ENCODE measurements at regions not wholly inside any gene's neighbourhood (a gene's known extent, or its start where the extent isn't known, plus 50 kb on each side); places are given as distances from the start of the nearest gene placed in this dataset.
A peak's percentile ranks its signal among the peaks of the same experiment; 100 is the strongest.

GRCh38 chr3:170703121-170703588, 117.3 kb upstream of the SLC7A14 start:
- Histone ChIP-seq H3K9ac (ENCODE audit: low read length) (no peak overlapping the region), H3K4me1 (ENCODE audit: insufficient read depth, low read length) (peaks cover 12% of the 10 kb centered on the region), H3K36me3 (ENCODE audit: insufficient read depth, low read length) (no peaks in the 10 kb centered on the region), H3K27me3 (ENCODE audit: insufficient read depth, low read length) (no peaks in the 10 kb centered on the region), H3K9me3 (ENCODE audit: insufficient read depth, low read depth, low read length) (no peaks in the 10 kb centered on the region), H4K20me1 (ENCODE audit: insufficient read depth, low read length) (no peaks in the 10 kb centered on the region), H3K27ac (ENCODE audit: low read depth, low read length) (peak overlapping the region; percentile 68), H3K4me3 (ENCODE audit: insufficient read depth, low read depth, low read length) (no peak overlapping the region), H3K79me2 (ENCODE audit: insufficient read depth, low read length) (no peaks in the 10 kb centered on the region), H2AFZ (ENCODE audit: low read depth, low read length) (no peak overlapping the region), H3K4me2 (ENCODE audit: low read length) (peak overlapping the region; percentile 38)
- H3K4me3 Mint-ChIP-seq (ENCODE audit: unreplicated experiment): no peak overlapping the region
- peak overlapping the region; percentile 79 for H3K27ac Mint-ChIP-seq (ENCODE audit: unreplicated experiment)
- FAIRE-seq (peak; percentile 93), DNase-seq (ENCODE audit: low read depth) (peak; percentile 93)
- no peaks in the 10 kb centered on the region for H3K27me3 Mint-ChIP-seq (ENCODE audit: low read depth, unreplicated experiment)
- TF ChIP-seq EZH2 (IDR thresholded peaks at IDR 0.05; ENCODE audit: insufficient read depth, low read length): no peak
- no peak for TF ChIP-seq CTCF (IDR thresholded peaks at IDR 0.05; ENCODE audit: insufficient read depth, low read depth, low read length)
- no peaks in the 10 kb centered on the region for H3K36me3 Mint-ChIP-seq (ENCODE audit: low read depth, unreplicated experiment)
- peaks cover 2% of the 10 kb centered on the region for H3K9me3 Mint-ChIP-seq (ENCODE audit: unreplicated experiment)
- H3K4me1 Mint-ChIP-seq (ENCODE audit: low read depth, unreplicated experiment): peaks cover 24% of the 10 kb centered on the region

GRCh38 chr3:170701696-170702678, 116.1 kb upstream of the SLC7A14 start:
- Histone ChIP-seq H3K9ac (ENCODE audit: low read length) (no peak overlapping the region), H3K79me2 (ENCODE audit: insufficient read depth, low read length) (no peaks in the 10 kb centered on the region), H3K36me3 (ENCODE audit: insufficient read depth, low read length) (no peaks in the 10 kb centered on the region), H4K20me1 (ENCODE audit: insufficient read depth, low read length) (no peaks in the 10 kb centered on the region), H3K4me3 (ENCODE audit: insufficient read depth, low read depth, low read length) (no peak overlapping the region), H2AFZ (ENCODE audit: low read depth, low read length) (no peak overlapping the region), H3K27ac (ENCODE audit: low read depth, low read length) (peak overlapping the region; percentile 68), H3K27me3 (ENCODE audit: insufficient read depth, low read length) (no peaks in the 10 kb centered on the region), H3K9me3 (ENCODE audit: insufficient read depth, low read depth, low read length) (no peaks in the 10 kb centered on the region), H3K4me1 (ENCODE audit: insufficient read depth, low read length) (peaks cover 22% of the 10 kb centered on the region), H3K4me2 (ENCODE audit: low read length) (no peak overlapping the region)
- Mint-ChIP-seq H3K27me3 (ENCODE audit: low read depth, unreplicated experiment) (no peaks in the 10 kb centered on the region), H3K27ac (ENCODE audit: unreplicated experiment) (peak overlapping the region; percentile 55), H3K36me3 (ENCODE audit: low read depth, unreplicated experiment) (no peaks in the 10 kb centered on the region), H3K4me1 (ENCODE audit: low read depth, unreplicated experiment) (peaks cover 19% of the 10 kb centered on the region), H3K4me3 (ENCODE audit: unreplicated experiment) (no peak overlapping the region), H3K9me3 (ENCODE audit: unreplicated experiment) (peaks cover 2% of the 10 kb centered on the region)
- FAIRE-seq: no peak
- no peak for TF ChIP-seq EZH2 (IDR thresholded peaks at IDR 0.05; ENCODE audit: insufficient read depth, low read length)
- TF ChIP-seq CTCF (IDR thresholded peaks at IDR 0.05; ENCODE audit: insufficient read depth, low read depth, low read length): no peak
- no peak for DNase-seq (ENCODE audit: low read depth)

GRCh38 chr3:170700054-170700404, 114.2 kb upstream of the SLC7A14 start:
- Mint-ChIP-seq H3K9me3 (ENCODE audit: unreplicated experiment) (peaks cover 2% of the 10 kb centered on the region), H3K27ac (ENCODE audit: unreplicated experiment) (no peak overlapping the region)

More at GRCh38 chr3:170700054-170700404, 114.2 kb upstream of the SLC7A14 start:
- Histone ChIP-seq H3K4me2 (ENCODE audit: low read length) (no peak overlapping the region), H3K79me2 (ENCODE audit: insufficient read depth, low read length) (no peaks in the 10 kb centered on the region), H4K20me1 (ENCODE audit: insufficient read depth, low read length) (no peaks in the 10 kb centered on the region), H3K27ac (ENCODE audit: low read depth, low read length) (no peak overlapping the region), H2AFZ (ENCODE audit: low read depth, low read length) (no peak overlapping the region), H3K4me3 (ENCODE audit: insufficient read depth, low read depth, low read length) (no peak overlapping the region), H3K9ac (ENCODE audit: low read length) (no peak overlapping the region), H3K36me3 (ENCODE audit: insufficient read depth, low read length) (no peaks in the 10 kb centered on the region), H3K9me3 (ENCODE audit: insufficient read depth, low read depth, low read length) (no peaks in the 10 kb centered on the region), H3K4me1 (ENCODE audit: insufficient read depth, low read length) (peaks cover 22% of the 10 kb centered on the region), H3K27me3 (ENCODE audit: insufficient read depth, low read length) (no peaks in the 10 kb centered on the region)
- no peak for FAIRE-seq
- no peaks in the 10 kb centered on the region for H3K36me3 Mint-ChIP-seq (ENCODE audit: low read depth, unreplicated experiment)
- peaks cover 3% of the 10 kb centered on the region for H3K27me3 Mint-ChIP-seq (ENCODE audit: low read depth, unreplicated experiment)
- peaks cover 19% of the 10 kb centered on the region for H3K4me1 Mint-ChIP-seq (ENCODE audit: low read depth, unreplicated experiment)
- DNase-seq (ENCODE audit: low read depth): no peak
- TF ChIP-seq EZH2 (IDR thresholded peaks at IDR 0.05; ENCODE audit: insufficient read depth, low read length): no peak
- no peak for TF ChIP-seq CTCF (IDR thresholded peaks at IDR 0.05; ENCODE audit: insufficient read depth, low read depth, low read length)
- no peak overlapping the region for H3K4me3 Mint-ChIP-seq (ENCODE audit: unreplicated experiment)
